Endodermal cell (in vitro differentiated cells): ENCODE measurements at regions not wholly inside any gene's neighbourhood (a gene's known extent, or its start where the extent isn't known, plus 50 kb on each side); places are given as distances from the start of the nearest gene placed in this dataset.
A peak's percentile ranks its signal among the peaks of the same experiment; 100 is the strongest.

Source experiments
- DNase-seq: peaks from one replicate; pipeline ENCODE4 v3.0.0-alpha.2; 2017
- H3K27ac ChIP-seq: 2 replicates; pipeline ENCODE4 v1.5.1; 2013; ENCODE audit warnings: mild to moderate bottlenecking, low read depth, low read length, moderate library complexity
- H3K27me3 ChIP-seq: 2 replicates; pipeline ENCODE4 v1.6.1; 2013; ENCODE audit warnings: mild to moderate bottlenecking, low read length, moderate library complexity; ENCODE audit not compliant: insufficient read depth, control insufficient read depth, poor library complexity, severe bottlenecking
- H3K36me3 ChIP-seq: 2 replicates; pipeline ENCODE4 v1.7.0; 2013; ENCODE audit warnings: mild to moderate bottlenecking, low read length, moderate library complexity; ENCODE audit not compliant: control insufficient read depth, insufficient read depth
- H3K4me1 ChIP-seq: one replicate; pipeline ENCODE4 v1.7.0; 2013; ENCODE audit warnings: low read length; ENCODE audit not compliant: control insufficient read depth, insufficient read depth
- H3K4me3 ChIP-seq: 2 replicates; pipeline ENCODE4 v1.5.1; 2013; ENCODE audit warnings: mild to moderate bottlenecking, low read length, moderate library complexity
- H3K9ac ChIP-seq: 2 replicates; pipeline ENCODE4 v1.6.1; 2013; ENCODE audit warnings: mild to moderate bottlenecking, low read length, moderate library complexity; ENCODE audit not compliant: poor library complexity, severe bottlenecking; ENCODE audit errors: extremely low read depth
- H3K9me3 ChIP-seq: 2 replicates; pipeline ENCODE4 v1.6.1; 2013; ENCODE audit warnings: mild to moderate bottlenecking, low read length, moderate library complexity; ENCODE audit not compliant: control insufficient read depth
- H3K27ac Mint-ChIP-seq: 2 replicates; pipeline ENCODE4 v1.8.0; 2020; ENCODE audit warnings: mixed read lengths
- H3K27me3 Mint-ChIP-seq: 2 replicates; pipeline ENCODE4 v1.8.0; 2021; ENCODE audit warnings: mild to moderate bottlenecking, mixed read lengths; ENCODE audit not compliant: insufficient read depth
- H3K36me3 Mint-ChIP-seq: 2 replicates; pipeline ENCODE4 v1.8.0; 2020; ENCODE audit warnings: low read depth, mixed read lengths
- H3K4me1 Mint-ChIP-seq: 2 replicates; pipeline ENCODE4 v1.8.0; 2020; ENCODE audit warnings: mixed read lengths
- H3K4me3 Mint-ChIP-seq: 2 replicates; pipeline ENCODE4 v1.8.0; 2020; ENCODE audit warnings: mild to moderate bottlenecking, moderate library complexity, mixed read lengths
- H3K9me3 Mint-ChIP-seq: 2 replicates; pipeline ENCODE4 v1.8.0; 2020; ENCODE audit warnings: mild to moderate bottlenecking, mixed read lengths
- CTCF ChIP-seq: fragments of 200-600 bp; sonication (generic); conservative IDR thresholded peaks from 2 replicates; pipeline ENCODE4 v1.5.0; 2021; ENCODE audit warnings: antibody characterized with exemption, mild to moderate bottlenecking
- WGBS, 2 experiments: methylation state at CpG; one replicate each; pipeline versions ENCODE4 v1.1.5 to v1.1.7; 2013; ENCODE audit warnings: missing lambda C conversion rate in 2 of 2, mixed read lengths in 1 of 2; ENCODE audit not compliant: insufficient coverage in 1 of 2, insufficient read length in 1 of 2; 5-methylcytosine and 5-hydroxymethylcytosine counted together

DNA sequence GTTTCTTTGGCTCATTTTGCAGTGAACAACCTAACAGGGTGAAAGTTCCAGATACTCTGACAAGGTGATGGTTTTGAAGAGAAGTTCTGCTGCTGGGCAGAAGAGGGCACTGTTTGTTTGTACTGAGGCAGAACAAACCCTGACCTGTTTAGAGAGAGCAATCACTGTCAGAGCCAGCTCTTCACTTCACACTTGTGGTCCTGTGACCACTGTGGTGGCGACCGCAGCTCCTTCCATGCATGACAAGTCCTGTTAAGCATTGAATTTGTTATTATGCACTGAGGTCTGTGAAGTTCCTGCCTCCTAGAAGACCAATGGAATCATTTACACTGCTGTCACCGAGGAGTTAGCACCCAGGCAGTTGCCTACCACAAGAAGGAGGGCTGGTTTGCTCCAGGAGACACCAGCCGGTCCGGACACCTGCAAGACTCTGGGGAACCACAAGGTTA is 86.6 kb downstream of the ZNF330 start:
- Histone ChIP-seq H3K36me3 (no peaks in the 10 kb centered on the region), H3K9ac (no peak overlapping the region), H3K27ac (no peak overlapping the region), H3K27me3 (no peaks in the 10 kb centered on the region), H3K4me1 (no peaks in the 10 kb centered on the region), H3K4me3 (no peak overlapping the region), H3K9me3 (no peaks in the 10 kb centered on the region)
- no peak overlapping the region for H3K27ac Mint-ChIP-seq
- DNase-seq = peak; percentile 85
- no peaks in the 10 kb centered on the region for H3K9me3 Mint-ChIP-seq
- H3K36me3 Mint-ChIP-seq = no peaks in the 10 kb centered on the region
- 67 to 72% methylated on average over 4 to 5 of the region's 5 CpGs for WGBS, 2 experiments
- no peaks in the 10 kb centered on the region for H3K27me3 Mint-ChIP-seq
- peaks cover 5% of the 10 kb centered on the region for H3K4me1 Mint-ChIP-seq
- no peak overlapping the region for H3K4me3 Mint-ChIP-seq
- TF ChIP-seq CTCF = peak; percentile 90

DNA sequence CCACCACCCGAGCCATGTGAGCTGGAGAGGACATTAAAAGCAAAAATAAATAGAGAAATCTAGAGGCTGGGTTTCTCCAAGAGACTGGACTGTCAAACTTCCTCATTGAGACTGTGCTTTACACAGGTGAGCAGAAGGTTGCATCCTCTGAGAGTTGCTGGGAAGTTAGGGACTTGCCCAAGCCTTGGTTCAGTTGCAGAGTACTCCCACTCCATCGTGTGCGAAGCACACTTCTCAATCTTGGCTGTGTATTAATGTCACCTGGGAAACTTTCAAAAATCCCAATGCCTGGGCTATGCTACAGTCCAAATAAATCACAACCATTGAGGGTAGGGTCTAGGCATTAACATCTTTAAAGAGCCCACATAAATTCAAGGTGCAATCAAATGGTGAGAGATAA is 89.2 kb downstream of the ZNF330 start:
- H3K4me3 Mint-ChIP-seq = no peak overlapping the region
- no peak for DNase-seq
- Histone ChIP-seq H3K9me3 (no peaks in the 10 kb centered on the region), H3K27ac (no peak overlapping the region), H3K27me3 (no peaks in the 10 kb centered on the region), H3K4me1 (no peaks in the 10 kb centered on the region), H3K9ac (no peak overlapping the region), H3K4me3 (no peak overlapping the region), H3K36me3 (no peaks in the 10 kb centered on the region)
- no peaks in the 10 kb centered on the region for H3K36me3 Mint-ChIP-seq
- no peak overlapping the region for H3K27ac Mint-ChIP-seq
- H3K9me3 Mint-ChIP-seq = no peaks in the 10 kb centered on the region
- 90 to 100% methylated on average over 1 to 3 of the region's 3 CpGs for WGBS, 2 experiments
- peaks cover 3% of the 10 kb centered on the region for H3K4me1 Mint-ChIP-seq
- H3K27me3 Mint-ChIP-seq = no peaks in the 10 kb centered on the region
- TF ChIP-seq CTCF = no peak

GRCh38 chr4:141311246-141312204 is 90.8 kb downstream of the ZNF330 start:
- WGBS, 2 experiments = 80 to 90% methylated on average over 1 to 5 of the region's 5 CpGs

More at GRCh38 chr4:141311246-141312204, 90.8 kb downstream of the ZNF330 start:
- no peaks in the 10 kb centered on the region for H3K36me3 ChIP-seq
- no peaks in the 10 kb centered on the region for H3K4me1 Mint-ChIP-seq
- no peaks in the 10 kb centered on the region for H3K36me3 Mint-ChIP-seq
- H3K9me3 Mint-ChIP-seq = no peaks in the 10 kb centered on the region
- no peak overlapping the region for H3K27ac Mint-ChIP-seq
- no peaks in the 10 kb centered on the region for H3K9me3 ChIP-seq
- no peak overlapping the region for H3K27ac ChIP-seq
- DNase-seq = no peak
- no peaks in the 10 kb centered on the region for H3K4me1 ChIP-seq
- no peak for TF ChIP-seq CTCF
- no peaks in the 10 kb centered on the region for H3K27me3 ChIP-seq
- H3K4me3 ChIP-seq = no peak overlapping the region
- no peak overlapping the region for H3K4me3 Mint-ChIP-seq
- H3K27me3 Mint-ChIP-seq = no peaks in the 10 kb centered on the region
- no peak overlapping the region for H3K9ac ChIP-seq
